ENCODE measurements at regions not wholly inside any gene's neighbourhood (a gene's known extent, or its start where the extent isn't known, plus 50 kb on each side); places are given as distances from the start of the nearest gene placed in this dataset.
A peak's percentile ranks its signal among the peaks of the same experiment; 100 is the strongest.

GRCh38 chr3:161555320-161555719 lies 58.7 kb downstream of the OTOL1 start:
- DNase-seq, result no peak

DNA sequence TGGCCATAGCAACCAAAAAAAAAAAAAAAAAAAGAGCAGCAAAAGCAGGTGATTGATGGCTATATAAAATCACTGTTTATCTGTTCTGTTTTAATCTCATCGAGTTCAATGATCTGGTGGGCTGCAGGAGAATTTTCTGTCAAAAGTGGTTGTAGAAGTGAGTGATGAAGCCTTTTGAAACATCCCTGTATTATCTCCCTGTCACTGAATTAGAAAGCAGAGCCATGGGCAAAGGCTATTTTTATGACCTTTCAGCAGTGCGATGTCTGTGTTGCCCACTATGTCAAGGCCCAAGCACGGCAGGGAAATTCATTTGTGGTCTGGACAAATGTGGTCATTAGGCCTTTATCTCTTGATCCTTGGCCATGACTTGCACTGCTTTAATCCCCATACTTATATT lies 59.9 kb downstream of the OTOL1 start:
- no peak for DNase-seq

GRCh38 chr3:161556941-161557340 lies 60.3 kb downstream of the OTOL1 start:
- no peak for DNase-seq

DNA sequence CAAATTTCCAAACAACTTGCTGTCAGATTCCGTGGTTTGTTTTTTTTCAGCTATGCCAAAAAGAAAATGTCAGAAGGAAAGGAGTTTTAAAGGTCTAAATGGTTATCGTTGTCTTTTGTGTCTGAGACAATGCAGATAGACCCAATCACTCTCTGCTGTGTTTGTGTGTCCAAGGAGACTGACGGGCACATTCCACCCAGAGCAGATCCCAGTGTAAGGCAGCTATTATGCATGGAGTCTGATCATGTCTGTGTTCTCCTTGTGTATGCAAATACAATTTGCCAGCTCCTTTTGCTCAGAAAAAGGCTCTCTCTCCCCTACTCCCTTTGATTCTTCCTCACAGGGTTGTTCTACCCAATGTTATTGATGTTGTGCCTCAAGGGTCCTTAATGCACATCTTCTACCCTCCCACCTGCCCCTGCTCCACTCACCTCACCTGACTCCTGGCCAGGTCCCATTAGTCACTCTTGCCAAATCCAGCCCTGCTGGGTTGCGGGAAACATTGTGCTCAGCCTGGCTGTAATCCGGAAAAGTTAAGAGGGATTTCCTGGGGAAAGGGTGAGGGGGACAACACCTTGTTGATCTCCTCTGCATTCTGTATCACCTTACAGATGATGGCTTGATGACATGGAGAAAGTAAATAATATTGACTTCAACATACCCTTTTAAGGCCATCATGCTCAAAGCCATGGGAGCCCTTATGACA lies 61.0 kb downstream of the OTOL1 start:
- DNase-seq, result no peak

DNA sequence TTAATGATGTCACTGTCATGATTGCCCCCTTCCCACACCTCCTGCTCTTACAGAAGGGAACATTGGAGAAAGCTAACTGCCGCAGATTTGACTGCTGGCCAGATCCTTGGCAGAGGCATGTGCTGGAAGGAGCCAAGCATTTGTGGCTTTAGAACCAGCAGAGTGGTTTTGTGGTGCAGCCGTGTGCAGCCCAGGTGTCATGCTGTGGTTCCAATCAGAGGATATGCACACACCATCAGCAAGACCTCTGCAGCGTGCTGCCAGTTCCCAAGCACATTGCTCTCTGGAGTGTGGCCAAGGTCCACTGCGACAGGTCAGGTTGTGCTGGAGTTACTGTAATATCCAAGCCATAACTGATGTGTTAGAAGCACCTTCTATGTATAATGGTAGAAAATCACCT lies 61.6 kb downstream of the OTOL1 start:
- DNase-seq, result no peak

DNA sequence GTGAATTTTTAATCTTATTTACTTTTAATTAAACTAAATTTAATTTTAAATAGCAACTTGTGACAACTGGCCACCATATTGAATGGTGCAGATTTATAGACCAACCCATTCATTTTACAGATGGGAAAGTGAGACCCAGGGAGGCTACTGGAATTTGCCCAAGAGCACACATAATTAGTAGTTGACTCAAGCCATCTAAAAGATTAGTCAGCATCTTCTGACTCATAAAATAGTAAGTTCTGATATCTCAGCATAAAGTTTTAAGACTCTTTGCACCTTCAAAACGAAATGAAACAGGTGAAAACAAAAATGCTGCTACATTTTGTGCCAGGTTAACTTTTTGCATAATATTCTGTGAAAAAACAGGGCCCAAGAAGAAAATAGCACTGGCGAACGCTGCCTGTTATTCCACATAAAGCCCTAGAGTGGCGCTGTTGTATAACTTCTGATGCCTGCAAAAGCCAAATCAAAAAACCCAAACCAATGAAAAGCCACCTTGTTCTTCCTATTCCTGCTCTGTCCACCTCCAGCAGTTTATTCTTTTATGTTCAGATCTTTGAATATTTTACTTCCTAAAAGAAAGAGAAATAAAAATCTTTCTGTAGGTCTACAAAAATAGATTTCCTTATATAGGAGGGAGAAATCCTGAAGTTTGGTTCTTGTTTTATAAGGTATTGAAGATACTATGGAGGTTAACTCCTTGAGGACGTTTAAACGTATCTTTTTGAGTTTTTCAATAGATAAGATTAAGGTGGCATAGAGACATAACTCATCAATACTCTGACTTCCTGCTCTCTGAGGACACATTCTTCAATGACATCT lies 62.8 kb downstream of the OTOL1 start:
- peak; percentile 33 for DNase-seq

DNA sequence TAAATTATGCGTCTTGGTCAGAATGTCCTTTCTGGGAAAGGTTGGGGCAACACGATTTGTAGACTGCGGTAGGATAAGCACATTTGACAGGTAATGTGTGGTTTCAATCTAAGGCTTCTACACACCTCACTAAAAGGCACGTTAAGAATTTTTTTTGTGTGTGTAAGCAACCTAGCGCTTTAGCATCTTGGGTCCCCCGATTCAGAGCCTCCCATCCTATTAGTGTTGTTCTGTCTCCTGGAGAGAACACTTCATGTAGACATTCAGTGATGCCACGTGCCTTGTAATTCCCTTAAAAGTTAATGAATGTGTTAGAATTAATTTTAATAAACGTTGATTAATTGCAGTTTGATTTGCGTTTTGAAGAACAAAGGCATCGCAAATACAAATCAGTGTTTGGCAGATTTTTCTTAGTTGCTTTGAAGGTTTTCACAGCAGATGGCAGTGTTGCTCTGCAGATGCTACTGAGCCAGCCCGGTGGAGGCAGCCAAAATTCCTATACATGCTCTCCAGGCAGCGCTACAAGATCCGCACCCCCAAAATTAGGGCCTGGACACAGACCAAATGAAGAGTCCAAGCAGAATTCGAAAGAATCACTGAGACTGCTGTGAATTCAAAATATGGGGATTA lies 63.5 kb downstream of the OTOL1 start:
- peak; percentile 66 for DNase-seq

GRCh38 chr3:161567577-161568361 lies 71.2 kb downstream of the OTOL1 start:
- DNase-seq, result no peak

DNA sequence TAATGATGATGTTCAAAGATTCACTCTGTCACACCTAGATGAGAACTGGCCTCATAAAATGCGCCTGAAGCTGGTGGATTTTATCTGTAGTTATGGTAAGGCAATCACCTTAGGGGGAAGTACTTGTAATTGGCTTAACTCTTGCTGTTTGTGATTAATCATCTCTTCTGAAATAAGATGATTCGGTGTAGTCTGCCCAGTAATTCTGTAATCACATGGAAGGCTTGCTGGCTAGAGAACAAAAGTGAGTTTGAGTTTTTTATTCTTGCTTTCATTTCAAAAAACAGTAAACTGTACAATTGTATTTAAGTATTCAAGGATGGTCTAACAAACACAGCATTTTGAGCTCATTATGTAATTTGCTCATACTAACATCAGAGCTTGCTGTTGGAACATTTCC lies 72.1 kb downstream of the OTOL1 start:
- no peak for DNase-seq

DNA sequence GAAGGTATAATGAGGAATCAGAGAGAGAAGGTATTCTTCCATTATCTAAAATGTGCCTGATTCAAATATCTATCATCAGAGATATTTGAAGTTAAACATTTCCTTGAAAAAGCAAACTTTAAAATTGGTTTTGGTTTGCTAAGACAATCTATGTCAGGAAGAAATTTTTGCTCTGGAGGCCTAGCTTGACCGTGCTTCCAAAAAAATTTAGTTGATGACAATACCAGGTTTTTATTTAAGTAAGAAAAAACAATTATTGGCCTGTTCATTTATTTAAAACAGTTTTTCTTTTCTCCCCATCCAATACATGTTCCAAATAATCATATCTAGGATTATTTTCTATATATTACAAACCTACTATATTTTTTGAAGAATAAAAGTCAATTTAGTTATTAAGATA lies 75.3 kb downstream of the OTOL1 start:
- no peak for DNase-seq

- no peak for DNase-seq
Measured at GRCh38 chr3:161573136-161573535, 76.5 kb downstream of the OTOL1 start.

DNA sequence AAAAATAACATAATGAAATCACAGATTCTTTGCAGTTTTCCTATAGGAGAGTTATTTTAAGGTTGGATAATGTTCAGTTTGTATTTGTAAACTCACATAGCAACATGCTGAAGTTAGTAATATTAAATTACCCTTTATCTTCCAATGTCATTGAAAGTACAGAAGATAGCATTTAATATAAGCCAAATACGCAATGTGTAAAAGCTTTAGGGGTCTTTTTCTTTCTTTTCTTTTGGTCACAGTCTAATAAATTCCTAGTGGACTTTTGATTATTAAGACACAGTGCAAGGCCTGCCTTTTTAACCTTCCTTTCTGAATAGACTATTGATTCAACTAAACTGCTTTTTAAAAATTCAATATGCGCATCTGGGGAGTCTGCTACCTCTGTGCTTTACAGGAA lies 79.3 kb downstream of the OTOL1 start:
- no peak for DNase-seq

DNA sequence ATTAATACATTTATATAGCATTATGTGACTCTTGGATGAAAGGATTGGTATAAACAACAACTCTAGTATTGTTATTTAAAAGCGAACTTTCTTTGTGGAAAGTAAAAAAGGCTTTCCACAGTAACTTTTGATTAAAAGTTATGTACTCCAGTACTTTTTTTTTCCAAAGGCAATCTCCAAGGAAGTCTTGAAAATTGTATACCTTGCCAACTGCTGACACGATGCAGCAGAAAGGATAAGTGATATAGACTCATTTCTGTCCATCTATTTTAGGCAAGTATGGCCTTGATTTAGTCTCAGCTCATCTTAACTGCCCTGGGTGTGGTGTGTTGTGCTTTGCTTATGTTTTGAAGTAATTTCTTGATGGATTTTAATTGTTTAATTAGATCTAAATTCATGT lies 79.7 kb downstream of the OTOL1 start:
- DNase-seq, result no peak

GRCh38 chr3:161576714-161577510 lies 80.3 kb downstream of the OTOL1 start:
- peak; percentile 21 for DNase-seq

DNA sequence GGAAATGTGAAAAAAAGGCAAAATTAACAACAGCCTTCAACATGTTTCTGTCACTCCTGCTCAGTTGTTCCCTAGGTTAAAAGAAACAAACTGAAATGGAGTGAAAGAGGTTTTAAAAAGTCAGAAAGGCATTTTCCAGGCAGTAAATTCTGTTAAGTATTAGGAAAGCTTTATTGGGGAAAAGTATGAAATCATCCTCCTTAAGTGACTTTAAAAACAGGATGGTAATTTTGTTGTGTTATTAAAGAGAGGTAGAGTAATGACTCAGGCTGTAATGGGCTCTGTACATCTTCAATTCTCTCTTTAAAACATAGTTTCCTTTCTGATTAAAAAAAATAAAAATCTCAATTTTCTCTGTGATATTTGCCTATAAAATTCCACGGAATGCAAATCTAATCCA lies 81.1 kb downstream of the OTOL1 start:
- no peak for DNase-seq

- no peak for DNase-seq
Measured at GRCh38 chr3:161579395-161580126, 83.0 kb downstream of the OTOL1 start.

DNA sequence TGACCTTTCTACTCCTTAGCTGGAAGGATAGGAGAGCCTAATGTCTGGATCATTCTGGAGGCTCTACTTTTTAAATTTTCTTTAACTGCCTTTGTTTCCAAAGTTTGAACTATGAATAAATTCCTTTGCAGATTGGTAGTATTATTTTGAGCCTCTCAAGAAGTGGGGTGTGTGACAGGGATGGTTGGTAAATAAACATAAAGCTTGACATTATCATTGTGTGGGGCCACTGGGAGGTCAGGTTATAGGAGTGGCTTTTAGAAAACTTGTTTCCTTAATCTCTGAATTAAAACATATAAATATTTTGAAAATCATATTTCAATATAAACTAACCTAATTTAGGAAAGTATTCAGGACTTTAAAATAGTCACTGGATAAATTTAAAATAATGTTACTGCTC lies 89.3 kb downstream of the OTOL1 start:
- no peak for DNase-seq

DNA sequence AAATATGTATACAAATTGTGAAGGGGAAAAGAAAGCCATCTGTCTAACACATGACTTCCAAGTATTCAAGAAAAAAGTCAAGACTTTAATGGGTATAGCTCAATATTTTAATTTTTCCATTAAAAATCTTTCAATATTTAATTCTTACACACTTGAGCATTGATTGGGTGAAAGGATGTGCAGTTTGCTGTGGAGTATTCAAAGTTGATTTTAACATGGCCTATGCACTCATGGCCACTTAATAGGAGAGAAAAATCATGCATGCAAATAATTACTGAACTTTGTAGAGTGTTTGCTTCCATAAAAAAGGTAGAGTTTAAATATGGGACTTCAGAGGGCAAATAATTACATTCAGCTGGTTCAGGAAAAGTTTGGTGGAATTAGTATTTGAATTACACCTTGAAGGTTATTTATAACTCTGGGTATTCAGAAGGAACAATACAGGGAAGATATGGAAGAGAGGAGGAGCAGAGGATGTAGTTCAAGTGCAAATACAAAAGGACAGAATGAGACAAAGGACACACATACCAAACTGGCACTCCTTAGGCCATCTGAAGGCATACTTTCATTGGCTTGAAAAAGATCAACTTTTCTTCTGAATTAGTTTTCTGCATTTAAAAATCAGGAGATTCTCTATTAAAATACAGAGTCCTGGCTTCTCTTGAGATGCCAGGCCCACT lies 90.1 kb downstream of the OTOL1 start:
- no peak for DNase-seq

GRCh38 chr3:161598639-161599038 lies 102.0 kb downstream of the OTOL1 start:
- no peak for DNase-seq

DNA sequence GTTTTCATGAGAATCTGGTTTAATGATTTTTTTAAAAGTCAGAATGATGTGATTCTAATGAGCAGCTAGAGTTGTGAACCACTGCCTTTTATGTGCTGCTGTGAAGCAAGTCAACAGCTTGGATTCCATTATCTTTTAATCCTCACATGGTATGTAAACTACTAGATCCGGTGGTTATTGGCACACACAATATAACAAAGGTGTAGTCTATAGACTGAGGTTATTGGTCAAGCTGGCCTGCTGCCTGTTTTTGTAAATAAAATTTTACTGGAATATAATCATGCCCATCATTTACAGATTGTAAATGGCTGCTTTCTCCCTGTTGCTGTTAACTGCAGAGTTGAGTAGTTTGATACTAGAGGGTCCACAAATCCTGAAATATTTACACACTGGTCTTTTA lies 103.1 kb downstream of the OTOL1 start:
- DNase-seq, result no peak

All from left kidney (tissue), 1 donor.